ENCODE measurements at regions not wholly inside any gene's neighbourhood (a gene's known extent, or its start where the extent isn't known, plus 50 kb on each side); places are given as distances from the start of the nearest gene placed in this dataset.

GRCh38 chr11:64499261-64500004, 56.3 kb upstream of the SLC22A11 start:
- TF ChIP-seq CTCF (IDR thresholded peaks at IDR 0.05; ENCODE audit: low read depth, low read length, missing control alignments): no peak
- no peak for DNase-seq (ENCODE audit: extremely low read depth, low read depth)
- no peak overlapping the region for H3K4me3 ChIP-seq (replicated peaks; ENCODE audit: low read depth, low read length)

- no peak for TF ChIP-seq CTCF (IDR thresholded peaks at IDR 0.05; ENCODE audit: low read depth, low read length, missing control alignments)
- no peak overlapping the region for H3K4me3 ChIP-seq (replicated peaks; ENCODE audit: low read depth, low read length)
- DNase-seq (ENCODE audit: extremely low read depth, low read depth): no peak
These were observed 55.3 kb upstream of the SLC22A11 start for GRCh38 chr11:64500176-64501013.

GRCh38 chr11:64501500-64502427, 54.0 kb upstream of the SLC22A11 start:
- no peak overlapping the region for H3K4me3 ChIP-seq (replicated peaks; ENCODE audit: low read depth, low read length)
- no peak for TF ChIP-seq CTCF (IDR thresholded peaks at IDR 0.05; ENCODE audit: low read depth, low read length, missing control alignments)
- no peak for DNase-seq (ENCODE audit: extremely low read depth, low read depth)

GRCh38 chr11:64502634-64503033, 53.1 kb upstream of the SLC22A11 start:
- no peak overlapping the region for H3K4me3 ChIP-seq (replicated peaks; ENCODE audit: low read depth, low read length)
- no peak for TF ChIP-seq CTCF (IDR thresholded peaks at IDR 0.05; ENCODE audit: low read depth, low read length, missing control alignments)
- DNase-seq (ENCODE audit: extremely low read depth, low read depth): no peak

- no peak for DNase-seq (ENCODE audit: extremely low read depth, low read depth)
- no peak overlapping the region for H3K4me3 ChIP-seq (replicated peaks; ENCODE audit: low read depth, low read length)
- TF ChIP-seq CTCF (IDR thresholded peaks at IDR 0.05; ENCODE audit: low read depth, low read length, missing control alignments): no peak
These were observed 52.5 kb upstream of the SLC22A11 start for GRCh38 chr11:64503186-64503753.

- no peak for DNase-seq (ENCODE audit: extremely low read depth, low read depth)
- no peak overlapping the region for H3K4me3 ChIP-seq (replicated peaks; ENCODE audit: low read depth, low read length)
- TF ChIP-seq CTCF (IDR thresholded peaks at IDR 0.05; ENCODE audit: low read depth, low read length, missing control alignments): no peak
These were observed 50.7 kb upstream of the SLC22A11 start for GRCh38 chr11:64504999-64505398.
